Dedifferentiated amniotic fluid mesenchymal stem cell (primary cell): ENCODE measurements at regions not wholly inside any gene's neighbourhood (a gene's known extent, or its start where the extent isn't known, plus 50 kb on each side); places are given as distances from the start of the nearest gene placed in this dataset.
A peak's percentile ranks its signal among the peaks of the same experiment; 100 is the strongest.

ENCODE experiments used
- DNase-seq: peaks from one replicate; pipeline ENCODE4 v3.0.0-alpha.2; 2016; ENCODE audit errors: extremely low spot score

DNA sequence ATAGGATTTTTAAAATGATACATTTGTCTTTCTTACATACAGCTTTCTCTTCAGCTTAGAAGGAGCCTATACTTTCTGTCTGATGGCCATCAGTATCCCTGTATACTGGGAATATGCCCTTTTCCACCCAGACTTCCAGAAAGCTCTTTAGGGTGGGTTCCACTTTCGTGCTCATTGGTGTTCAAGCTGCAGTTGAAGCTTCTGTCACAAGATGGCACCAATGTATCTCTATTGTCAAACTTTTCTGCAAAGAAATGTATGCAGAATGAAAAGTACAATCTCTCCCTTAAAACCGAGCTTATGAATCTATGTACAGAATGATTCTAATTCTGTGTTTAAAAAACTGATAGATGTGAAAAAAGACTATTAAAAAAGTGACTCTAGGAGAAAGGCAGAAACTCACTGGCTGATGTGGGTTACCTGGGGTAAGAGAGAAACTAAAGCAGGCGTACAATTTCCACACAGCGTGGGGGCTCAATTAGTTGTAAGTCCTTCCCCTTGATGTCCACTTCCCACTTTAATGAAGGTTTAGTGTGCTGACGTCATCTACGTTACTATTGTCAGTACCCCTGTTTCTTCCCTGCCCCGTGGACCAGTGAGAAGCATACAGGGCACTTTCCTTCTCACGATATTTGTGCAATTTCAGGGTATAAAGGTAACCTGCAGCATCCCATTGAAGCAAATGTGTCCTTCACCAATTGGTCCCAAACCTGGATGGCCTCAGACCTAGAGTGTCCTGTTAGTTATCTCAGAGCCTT is 57.3 kb upstream of the TCEAL2 start:
- peak; percentile 44 for DNase-seq

DNA sequence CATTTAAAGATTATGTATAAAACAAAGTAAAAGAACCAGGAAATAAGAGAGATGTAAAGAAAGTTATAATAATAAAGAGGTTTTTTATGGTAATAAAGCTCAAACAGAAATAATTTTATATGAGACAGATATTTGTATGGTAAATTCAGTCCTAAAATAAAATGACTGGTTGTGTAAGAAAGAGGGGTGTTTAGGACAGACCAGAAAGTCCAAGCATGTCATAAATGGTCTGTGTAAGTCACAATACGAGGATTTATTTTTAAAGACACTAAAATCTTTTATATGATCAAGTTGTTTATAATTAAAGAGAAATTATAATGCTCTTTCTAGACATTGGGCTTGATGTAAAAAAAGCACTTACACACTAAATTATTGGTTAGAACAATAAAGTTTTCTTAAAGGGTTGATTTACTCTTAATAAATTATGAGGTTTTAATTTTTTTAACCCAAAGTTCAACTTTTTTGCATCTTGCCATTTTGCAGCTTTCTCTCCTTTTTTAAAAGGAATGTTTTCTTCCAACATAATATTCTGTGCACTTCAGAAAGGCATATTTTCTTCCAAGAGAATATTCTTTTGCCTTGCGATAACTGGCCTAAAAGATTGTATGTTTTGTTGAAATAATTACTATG is 61.9 kb upstream of the TCEAL2 start:
- no peak for DNase-seq

DNA sequence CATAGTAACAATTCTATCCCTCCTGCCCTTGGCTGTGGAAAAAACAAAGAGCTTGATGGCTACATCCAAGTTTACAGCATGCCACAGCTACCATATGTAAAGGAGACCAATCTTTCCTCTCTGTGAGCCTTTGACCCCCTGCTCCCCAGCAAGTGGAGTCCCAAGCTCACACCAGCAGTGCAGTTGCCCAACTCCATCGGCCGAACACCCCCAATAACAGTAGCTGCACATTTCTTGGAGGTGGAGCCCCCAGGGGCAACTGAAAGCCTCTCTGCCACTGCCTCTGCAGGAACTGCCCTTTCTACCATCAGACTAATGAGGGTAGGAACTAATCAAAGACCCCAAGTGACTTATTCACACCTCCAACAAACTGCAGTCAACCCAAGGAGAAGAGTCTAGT is 81.0 kb upstream of the TCEAL2 start:
- no peak for DNase-seq

DNA sequence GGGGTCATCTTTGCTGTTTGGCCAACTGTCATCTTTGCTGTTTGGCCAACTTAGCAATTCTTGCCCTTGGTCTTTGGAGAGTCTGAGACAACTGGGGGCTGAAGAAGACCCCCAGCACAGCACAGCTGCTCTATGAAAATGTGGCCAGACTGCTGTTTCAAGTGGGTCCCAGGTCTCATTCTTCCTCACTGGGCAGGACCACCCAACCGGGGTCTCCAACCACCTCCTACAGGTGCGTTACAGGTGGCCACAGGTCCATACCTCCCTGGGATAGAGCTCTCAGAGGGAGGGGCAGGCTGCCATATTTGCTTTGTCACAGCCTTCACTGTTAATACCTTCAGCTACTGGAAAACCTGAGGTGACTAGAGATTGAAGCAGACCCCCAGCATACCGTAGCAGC is 82.1 kb upstream of the TCEAL2 start:
- DNase-seq: no peak

DNA sequence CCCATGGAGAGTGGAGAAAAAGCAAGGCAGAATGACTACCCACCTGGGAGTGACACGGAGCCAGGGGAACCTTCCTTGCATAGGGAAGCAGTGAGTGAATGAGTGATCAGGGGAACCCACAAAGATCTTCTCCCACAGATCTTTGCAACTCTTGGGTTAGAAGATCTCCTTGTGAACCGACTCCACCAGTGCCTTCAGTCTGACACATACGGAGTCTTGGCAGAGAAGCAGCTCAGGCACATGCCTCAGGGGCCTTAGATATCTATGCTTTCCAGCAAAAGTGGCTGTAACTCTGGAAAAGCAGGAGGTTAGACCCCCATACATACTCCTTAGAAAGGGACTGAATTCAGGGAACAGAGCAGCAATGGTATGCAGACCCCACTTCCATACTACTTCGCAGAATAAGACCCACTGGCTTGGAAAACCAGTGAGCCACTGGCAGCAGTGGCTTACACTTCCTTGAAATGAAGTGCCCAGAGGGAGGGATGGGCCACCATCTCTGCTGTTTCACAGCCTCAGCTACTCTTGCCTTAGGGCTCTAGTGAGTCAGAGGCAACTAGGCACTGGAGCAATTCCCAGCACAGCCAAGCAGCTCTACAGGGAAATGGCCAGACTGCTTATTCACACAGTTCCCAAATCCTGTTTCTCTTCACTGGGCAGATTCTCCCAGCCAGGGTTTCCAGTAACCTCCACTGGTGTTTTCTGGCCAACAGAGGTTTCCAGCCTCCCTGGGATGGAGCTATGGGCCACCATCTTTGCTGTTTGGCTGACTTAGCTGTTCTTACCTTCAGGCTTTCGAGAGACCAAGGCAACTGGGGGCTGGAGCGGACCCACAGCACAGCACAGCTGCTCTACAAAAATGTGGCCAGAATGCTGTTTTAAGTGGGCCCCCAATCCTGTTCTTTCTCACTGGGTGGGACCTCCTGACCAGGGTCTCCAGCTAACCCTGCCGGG is 82.8 kb upstream of the TCEAL2 start:
- no peak for DNase-seq

DNA sequence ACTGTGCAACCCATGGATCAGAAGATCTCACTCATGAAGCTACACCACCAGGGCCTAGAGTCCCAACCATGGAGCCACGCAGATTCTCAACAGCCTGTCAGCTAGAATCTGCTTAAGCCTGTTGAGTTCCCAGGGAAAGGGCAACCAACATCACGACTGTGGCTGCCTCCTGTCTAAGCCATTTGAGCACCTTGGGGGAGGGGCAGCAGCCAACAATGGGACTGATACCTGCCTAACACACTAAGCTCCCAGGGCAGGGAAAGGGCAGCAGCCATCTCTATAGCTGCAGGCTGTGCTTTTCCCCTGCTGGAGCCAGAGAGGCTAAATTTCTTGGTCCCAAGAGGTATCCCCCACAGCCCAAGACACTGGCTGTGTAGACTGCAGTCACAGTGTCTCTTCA is 96.5 kb upstream of the TCEAL2 start:
- no peak for DNase-seq

DNA sequence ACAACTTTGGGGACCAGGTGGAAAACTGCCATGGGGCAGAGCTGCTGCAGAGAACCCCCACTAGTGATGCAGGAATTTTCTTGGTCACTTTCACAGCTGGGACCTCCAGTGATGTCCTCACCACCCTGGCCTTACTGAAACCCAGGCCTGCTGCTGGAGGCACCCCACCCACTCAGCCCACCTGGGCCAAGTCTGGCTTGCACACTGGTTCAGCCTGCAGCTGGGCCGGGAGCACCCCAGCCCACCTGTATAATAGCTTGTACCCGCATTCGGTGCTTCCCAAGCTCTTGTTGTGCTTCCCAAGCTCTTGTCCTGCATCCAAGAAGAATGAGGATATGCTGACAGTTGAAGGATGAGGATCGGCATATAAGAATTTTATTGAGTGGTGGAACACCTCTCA is 86.4 kb upstream of the ZMAT1 start:
- DNase-seq: no peak

DNA sequence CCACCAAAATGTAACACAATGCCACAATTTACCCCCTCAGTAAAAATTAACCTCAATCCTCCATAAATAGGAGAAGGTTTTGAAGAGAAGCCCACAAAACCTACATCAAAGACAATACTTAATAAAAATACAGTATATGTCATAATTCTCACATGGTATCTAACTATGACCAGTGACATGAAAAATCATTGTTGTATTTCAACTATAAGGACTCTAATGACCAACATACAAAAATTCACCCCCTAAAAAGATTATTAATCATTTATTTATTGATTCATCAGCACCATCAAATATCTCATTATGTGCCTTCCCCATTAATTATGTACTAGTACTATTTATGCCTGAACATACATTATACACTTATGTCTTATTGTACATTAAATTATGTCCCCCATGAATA is 77.1 kb upstream of the ZMAT1 start:
- DNase-seq: no peak

DNA sequence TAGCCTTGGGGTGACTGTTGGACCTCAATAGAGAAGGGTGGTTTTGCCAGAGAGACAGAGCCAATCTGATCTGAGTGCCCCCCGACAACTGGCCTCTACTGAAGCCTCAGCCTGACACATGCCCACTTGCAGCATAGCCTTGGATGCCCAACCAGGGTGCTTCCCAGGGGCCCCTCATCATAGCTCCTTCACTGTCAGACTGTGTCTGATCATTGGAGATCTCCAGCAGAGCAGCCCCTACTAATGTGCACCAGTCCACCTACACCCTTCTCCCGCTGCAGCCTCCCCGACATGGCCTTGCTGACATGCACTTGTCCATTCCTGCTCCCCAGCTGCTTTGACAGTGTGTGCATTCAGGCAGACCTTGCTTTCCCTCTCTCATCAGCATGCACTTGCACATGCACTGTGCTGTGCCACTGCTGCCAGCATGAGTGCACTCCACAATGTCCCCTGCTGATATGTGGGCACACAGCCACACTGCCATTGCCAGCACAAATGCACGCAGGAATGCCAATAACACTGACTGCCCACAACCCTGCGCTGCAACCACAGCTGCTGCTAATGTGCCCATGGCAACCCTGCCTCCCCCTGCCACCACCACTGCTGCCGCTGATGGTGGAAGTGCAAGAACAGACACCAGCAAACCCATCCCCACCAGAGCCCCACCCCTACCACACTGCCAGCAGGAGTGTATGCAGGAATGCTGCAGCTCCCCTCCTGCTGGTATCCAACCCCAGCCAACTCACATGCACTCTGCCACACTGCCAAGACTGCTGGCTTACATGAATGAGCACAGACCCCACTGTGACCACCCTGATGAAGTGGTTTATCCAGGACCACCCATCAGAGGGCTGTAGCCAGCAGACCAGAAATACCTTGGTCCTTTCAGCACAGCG is 68.1 kb upstream of the ZMAT1 start:
- DNase-seq: no peak

DNA sequence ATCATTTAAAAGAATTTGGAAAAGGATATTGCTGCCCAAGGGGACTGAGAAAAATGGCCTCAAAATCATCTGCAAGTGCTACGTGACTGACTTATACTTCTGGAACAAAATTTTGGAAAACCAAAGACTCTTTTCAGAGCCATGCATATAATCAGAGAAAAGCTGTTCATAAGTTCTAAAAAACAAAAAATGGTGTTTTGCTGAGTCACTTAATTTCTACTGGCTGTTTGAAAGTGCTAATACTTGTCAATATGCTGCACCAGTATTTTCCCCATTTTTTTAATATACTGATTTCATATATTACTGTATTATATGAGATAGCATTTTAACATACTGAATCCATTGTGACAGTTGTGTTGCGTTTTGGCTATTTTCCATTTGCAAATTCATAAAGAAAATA is 61.5 kb upstream of the ZMAT1 start:
- DNase-seq: no peak

DNA sequence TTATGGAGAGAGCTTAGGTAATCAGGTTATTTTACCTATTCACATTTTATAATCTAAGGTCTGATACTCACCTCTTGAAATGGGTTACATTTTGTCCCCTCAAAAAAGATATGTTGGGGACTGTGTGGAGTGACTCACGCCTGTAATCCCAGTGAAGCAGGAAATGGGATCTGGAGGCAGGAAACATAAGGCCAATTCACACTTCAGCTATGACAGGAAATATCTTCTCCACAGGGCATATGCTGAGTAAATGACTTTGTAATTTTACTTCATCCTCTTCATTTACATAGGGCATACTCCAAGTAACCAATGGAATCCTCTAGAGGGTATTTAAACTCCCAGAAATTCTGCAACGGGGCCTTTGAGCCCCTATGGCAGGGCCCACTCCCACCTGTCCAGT is 54.8 kb upstream of the ZMAT1 start:
- DNase-seq: no peak
